Hepatic stellate cell (primary cell): ENCODE measurements at regions not wholly inside any gene's neighbourhood (a gene's known extent, or its start where the extent isn't known, plus 50 kb on each side); places are given as distances from the start of the nearest gene placed in this dataset.

ENCODE experiments used
- DNase-seq: peaks from one replicate; pipeline ENCODE4 v3.0.0; 2011; ENCODE audit warnings: low spot score

DNA sequence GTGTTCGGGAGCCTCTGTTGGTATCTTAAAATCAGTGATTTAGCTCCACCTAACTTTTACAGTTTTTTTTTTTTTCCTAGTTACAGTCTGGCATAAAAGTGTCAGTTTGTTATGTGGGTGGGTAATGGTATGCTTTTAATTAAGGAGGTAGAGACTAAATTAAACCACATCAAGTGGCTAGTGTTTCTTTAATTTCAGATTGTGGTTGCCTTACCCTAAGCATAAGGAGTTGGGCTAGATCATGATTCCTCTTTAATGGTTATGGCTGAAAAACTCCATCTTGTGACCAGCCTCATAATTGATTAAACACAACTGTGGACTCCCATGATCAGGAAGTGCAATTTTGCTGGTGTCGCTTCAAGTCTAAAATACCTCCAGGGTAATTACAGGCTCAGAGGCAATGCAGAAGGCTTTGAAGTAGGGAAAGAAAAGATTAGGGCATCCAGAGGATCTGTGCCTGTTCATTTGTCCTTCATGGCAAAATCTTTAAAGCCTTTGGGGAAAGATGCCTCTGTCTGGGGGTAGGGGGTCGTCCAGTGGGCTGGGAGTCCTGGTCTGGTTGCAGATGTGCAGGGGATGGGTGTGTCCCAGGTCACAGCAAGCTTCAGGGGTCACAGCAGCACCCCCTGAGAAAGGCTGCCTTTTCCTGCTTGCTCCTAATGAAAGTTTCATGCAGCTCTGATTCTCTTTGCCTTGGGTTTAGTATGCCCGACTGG lies 579.2 kb downstream of the BCL11A start:
- DNase-seq, result no peak

DNA sequence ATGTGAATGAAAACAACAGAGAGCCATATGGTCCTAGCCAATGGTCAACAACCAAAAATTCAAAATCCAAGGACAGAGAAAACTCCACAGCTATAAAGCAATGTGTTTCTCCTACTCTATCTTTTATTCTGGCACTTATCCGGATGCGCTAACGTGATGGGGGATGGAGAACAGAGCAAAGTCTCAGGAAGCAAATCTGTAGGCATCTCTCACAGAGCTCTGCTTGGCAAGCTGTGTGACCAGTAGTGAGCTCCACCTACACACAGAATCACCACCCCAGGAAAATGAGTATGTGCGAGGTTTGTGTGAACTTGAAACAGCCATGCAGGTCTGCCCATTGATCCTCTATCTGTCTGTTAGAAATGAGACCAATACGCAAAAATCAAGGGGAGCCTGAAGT lies 584.3 kb downstream of the BCL11A start:
- no peak for DNase-seq

DNA sequence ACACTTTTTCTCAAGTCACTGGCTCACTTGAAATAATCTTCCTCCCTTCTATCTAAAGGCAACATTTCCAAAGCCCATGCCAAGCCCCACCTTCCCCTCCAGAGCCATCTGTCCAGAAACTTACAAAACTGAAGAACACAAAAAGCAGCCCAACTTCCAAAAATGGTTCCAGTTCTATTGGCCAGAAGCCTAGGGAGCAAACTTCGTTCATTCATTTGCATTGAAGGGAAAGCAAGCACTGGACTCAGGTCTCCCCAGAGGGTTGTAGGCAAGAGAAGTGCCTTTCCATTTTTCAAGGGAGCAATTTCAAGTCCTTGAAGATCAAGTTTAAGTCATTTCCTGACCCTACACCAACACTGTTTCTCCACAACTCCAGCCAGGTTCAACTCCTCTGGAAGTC lies 585.0 kb downstream of the BCL11A start:
- no peak for DNase-seq

DNA sequence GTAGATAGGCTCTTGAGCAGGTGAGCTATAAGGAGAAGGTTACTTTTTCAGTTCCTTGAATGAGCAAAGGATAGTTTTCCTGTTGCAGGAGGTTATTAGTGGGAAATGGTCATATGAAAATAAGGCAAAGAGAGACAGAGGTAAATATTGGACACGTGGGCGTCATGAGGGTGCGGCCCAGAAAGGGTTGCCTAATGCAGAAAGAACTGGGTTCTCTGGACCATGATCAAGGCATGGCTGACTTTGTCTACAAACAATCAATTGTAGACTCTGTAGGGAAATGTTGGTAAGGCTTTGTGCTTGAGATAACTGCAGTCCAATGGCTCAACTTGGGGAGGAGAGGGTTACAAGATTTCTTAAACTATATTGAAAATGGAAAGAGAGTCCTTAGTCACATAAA lies 585.8 kb downstream of the BCL11A start:
- DNase-seq, result no peak

DNA sequence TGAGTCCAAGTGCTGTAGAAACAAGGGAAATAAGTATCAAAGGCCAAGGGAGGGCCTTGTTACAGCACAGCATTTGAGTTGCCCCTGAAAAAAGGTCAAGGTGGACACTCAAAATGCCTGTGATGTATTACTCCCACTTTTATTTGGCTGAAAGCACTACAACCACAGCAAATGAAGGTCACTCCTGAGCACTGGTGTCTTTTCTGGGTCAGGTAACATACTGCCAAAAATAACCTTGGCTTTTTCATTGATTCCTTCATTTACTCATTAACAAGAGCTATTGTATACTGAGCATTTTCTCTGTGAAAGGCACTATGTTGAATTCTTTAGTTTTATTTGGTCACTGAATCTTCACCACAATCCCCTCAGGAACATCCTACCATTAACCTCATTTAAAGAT lies 590.3 kb downstream of the BCL11A start:
- DNase-seq, result no peak

DNA sequence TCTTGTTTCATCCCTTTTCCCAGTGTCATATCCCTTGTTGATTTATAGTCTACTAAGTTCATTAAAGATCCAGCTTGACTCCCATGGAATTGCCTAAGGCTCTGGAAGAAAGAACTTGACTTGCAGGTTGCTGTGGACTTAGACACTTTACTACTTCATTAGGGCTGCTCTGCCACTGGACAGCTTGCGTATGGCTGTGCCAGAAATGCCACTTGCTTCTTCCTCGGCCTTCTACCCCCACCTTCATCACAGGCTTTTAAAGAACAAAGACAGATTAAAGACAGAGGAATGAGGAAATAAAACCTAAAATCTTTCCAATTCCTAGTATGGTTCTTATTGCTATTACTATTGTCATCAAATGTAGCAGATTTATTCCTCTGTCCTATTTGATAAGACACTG lies 591.7 kb downstream of the BCL11A start:
- no peak for DNase-seq

DNA sequence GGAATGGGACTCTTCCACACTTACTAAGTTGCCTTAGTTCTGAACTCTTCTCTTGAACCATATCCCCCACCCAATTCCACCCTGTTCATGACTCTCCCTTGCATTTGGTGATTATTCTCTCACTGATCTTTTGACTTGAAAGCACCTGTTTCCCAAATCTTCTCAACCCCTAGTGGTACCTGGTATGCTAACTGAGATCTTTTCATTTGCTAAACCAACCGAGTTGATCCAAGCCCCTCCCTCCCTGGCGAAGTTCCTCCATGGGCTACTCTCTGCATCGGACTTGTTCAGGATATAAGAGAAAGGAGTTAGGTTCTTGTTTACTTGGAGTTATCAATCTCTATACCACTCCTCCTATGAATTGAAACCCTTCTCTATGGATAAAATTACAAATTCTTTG lies 593.5 kb downstream of the BCL11A start:
- no peak for DNase-seq

DNA sequence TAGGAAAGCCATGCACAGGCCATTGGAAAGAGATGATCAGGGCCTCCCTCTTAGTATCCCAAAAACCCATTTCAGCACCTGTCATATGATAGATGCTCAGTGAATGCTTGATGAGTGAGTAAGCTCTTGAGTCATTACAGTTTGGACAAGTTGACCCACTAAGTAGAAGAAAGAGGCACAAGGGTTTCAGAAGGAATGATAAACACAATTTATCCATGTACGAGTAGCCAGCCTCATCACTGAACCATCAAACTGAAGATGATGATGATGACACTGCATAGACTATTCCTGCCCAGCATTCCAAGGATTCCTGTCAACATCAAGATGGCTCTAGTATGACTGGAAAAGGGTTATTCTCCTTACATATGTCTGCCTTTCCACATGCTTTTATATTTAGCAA lies 596.0 kb downstream of the BCL11A start:
- no peak for DNase-seq

DNA sequence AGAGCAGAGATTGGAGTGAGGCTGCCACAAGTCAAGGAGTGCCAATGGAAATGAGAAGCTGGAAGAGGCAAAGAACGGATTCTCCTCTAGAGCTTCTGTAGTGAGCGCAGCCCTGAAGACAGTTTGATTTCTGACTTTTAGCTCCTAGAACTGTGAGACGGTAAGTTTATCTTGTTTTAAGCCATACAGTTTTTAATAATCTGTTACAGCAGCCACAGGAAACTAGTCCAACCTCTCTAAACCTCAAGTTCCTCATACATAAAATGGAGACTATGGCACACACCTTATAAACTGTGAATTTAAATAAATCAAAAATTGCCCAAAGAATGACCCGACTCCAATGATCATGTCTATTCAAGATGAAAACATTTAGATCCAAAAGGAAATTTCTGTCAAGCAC lies 596.5 kb downstream of the BCL11A start:
- DNase-seq, result no peak

DNA sequence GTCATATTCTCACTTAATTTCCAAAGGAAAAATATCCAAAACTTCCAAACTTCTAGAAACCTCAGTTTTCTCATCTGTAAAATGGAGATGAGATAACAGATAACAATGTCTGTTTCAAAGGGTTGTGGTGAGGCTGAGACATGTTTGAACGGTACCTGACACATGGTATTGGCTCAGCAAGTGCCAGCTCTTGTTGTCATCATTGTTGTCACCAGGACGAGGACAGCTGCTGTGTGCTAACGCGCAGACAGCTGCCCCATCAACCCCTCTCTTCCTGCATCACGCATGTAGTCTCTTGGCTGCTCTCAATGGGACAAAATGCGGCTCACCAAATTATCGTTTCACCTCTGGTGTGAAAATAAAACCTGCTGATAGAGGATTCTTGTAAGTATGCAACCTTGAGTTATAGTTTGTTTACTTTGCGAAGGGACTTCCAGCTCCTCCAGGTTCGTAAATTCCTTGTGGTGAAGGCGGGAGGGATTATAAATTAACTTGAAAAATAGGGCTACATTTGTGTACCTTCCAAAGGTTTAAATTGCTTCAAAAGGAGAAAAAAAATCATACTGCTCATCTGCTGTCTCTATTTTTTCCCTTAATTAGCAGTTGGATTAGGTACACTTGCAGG lies 605.4 kb downstream of the BCL11A start:
- no peak for DNase-seq

DNA sequence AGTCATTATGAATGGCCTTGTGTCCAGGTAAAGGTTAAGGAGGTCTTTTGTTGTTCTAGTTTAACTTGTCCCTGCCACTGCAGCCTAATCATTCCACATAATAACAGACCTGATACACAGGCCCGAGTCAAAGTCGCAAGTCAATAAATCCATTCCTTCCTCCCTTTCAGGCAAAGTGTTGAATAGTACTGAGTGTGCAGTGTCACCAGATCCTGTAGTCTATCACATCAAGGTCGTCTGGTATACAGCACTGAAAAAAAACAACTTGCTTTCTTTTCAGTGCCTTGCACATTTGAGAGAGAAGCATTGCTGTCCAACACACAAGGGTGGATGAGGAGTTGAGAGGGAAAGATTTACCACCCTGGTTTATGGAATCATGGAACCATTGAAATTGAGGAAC lies 606.2 kb downstream of the BCL11A start:
- DNase-seq, result no peak

DNA sequence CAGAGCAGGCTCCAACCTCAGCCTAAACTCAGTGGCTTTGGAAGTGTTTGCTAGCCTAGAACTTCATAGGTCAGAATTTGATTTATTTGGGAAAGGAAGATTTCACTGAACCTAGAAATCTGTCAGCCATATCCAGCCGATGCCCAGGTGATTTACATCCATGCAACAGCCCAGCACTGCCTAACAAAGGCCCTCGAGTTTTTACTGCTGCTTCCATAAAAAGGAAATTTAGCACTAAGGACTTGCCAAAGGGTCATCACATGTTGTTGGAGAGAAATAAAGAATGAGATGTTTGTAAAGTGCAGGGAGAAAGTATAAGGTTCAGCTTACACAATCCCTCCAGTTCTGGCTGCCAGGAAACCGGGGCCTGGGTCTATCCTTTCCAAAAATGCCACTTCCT lies 614.2 kb downstream of the BCL11A start:
- DNase-seq, result no peak

DNA sequence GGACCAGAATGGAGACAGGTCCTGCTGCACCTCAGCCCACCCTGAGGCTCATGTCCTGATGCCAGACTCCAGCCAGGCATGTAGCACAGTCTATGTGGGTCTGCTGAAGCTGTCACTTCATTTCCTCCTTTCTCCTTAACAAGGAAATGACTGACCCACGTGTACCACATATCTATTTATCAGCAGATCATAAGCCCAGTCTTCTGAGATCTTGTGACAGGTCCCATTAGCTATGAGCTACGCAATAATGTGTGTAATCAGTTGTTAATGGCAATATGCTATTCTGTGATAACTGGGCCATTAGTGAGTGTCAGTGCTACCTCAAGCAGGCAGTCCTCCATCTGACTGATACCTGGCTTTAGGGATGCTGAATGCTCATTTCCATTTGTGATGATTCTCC lies 615.3 kb downstream of the BCL11A start:
- DNase-seq, result no peak

DNA sequence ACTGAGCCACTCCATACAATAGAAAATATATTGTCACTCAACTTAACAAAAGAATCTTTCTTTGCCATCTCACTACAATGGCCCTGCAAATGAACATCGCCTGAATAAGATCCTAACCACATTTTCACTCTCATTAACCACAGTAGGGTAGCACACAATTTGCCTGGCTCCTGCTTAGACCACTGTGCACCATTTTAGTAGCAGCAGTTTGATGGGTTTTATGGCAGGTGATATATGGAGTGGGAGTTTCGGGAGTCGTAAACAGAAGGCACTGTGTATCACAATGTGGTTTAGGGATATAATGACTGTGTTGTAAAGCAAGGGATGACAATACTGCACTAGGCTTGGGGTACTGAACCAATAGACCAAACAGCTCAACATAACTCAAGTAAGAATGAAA lies 617.4 kb downstream of the BCL11A start:
- DNase-seq, result no peak

DNA sequence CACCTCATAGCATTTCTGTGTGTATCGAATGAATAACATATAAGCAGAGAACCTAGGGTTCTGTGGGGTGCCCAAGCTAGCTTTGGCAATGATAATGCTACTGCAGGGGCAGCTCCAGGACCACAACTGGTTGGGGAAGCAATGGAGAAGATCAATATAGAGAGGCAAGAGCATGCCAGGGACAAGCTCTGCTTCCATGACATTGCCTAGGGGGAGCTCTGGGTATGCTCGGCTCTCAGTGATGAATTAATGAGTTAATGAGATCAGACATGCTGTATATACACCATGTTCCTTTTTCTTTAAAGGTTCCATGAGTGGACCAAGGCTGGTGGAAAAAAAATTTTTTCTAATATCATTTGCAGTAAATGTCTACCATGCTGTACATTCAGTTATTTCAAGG lies 618.4 kb downstream of the BCL11A start:
- DNase-seq, result no peak

DNA sequence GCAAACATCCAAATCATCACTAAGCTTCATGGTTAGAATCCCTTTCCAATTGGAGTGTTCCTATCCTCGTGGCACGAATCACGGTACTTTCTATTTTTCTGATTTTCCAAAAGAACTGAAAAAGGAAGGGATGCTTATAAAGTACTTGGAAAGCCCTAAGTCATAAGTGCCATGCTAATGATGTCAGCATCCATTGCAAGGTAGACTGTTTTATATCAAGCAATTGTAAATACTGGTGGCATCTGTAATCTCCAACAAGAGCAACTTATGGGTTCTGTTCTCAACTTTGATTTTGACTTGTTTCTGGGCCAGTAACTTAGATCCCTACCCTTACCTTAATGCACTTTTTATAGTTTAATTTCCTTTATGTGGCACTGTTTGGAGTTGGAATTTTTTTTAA lies 619.5 kb downstream of the BCL11A start:
- DNase-seq, result no peak

DNA sequence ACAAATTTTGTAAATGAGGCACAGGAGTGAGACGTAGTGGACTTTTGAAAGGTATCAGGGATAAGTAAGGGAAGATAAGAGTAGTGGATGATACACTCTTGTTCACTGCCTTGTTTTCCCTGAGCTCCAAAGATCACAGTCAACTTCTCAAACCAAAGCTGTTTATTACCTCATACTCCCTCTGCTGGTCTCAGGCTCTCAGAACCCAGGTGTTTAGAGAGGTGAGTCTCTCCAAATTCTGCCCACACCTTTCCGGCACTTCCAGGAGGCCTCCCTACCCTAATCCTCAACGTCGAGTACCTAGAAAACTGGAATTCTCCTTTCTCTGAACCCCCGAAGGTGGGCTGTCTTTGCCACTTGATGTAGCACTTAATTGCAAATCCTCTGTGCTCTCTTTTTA lies 621.1 kb downstream of the BCL11A start:
- DNase-seq, result no peak

DNA sequence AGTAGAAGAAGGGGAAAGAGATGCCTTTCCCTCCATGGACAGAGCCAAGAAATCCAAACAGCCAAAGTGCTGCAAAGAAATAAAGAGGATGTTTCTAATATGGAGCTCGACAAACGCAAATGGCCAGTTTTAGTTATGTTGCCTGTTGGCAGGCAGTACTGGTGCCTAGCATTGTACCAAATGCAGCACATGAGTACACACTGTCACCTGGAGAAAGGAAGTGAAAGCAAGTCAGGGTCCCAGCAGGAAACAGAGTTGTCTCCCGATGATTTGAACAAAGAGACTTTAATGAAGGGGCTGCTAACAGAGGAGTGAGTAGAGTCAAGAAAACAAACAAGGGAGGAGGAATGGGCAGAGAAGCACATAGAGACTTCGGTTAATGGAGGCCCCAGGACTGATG lies 623.0 kb downstream of the BCL11A start:
- DNase-seq, result no peak

DNA sequence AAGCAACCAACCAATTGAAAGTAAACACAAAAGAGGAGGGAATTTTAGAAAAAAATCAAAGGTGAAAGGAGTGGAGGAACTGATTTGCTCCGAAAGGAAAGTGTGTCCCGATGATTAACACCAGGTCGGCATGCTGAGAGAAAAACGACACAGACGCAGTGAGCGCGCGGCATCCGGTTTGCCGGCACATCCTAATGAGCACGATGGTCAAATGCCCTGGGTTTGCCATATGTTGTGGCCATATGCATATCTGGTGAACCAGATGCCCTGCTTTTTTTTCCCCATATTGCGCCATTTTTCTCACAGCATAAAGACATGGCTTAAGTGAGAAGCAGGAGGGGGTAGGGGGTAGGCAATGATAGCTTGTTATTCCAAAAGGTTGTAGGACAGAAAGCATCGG lies 626.7 kb downstream of the BCL11A start:
- DNase-seq, result no peak

DNA sequence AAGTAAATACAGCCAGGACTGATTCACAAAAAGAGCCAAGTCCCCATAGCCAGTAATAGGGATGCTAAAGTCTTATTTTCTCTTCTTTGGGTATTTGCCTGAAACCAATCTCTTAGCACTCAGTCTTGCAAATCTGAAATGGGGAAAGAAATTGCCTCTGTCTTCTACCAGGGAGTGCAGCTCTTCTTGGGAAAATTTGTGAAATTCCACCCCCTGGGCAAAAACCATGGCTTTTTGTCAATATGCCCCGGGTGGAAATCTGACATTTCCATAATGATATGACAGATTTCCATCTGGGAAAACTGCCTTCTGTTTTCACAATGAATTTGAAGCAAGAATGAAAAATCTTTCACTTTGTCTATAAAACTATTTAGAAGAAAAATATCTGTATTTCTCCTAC lies 628.1 kb downstream of the BCL11A start:
- DNase-seq, result no peak

DNA sequence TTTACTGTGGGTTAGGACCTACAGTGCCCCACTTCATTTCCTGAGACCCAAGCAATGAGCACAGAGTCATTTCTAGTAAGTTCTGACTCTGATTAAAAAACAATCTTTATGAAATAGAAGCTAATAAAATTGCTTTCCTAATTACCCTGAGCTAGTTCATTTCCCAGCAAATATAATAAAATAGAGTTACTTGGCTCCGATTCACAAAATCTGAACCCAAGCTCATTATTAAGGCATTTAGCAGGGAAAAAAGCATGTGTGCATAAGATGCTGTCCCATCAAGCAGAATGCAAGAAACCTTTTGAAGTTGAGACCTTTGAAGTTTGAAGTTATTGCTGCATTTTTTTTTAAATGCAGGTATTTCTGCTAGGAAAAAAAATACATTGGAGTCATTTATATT lies 629.1 kb downstream of the BCL11A start:
- no peak for DNase-seq

DNA sequence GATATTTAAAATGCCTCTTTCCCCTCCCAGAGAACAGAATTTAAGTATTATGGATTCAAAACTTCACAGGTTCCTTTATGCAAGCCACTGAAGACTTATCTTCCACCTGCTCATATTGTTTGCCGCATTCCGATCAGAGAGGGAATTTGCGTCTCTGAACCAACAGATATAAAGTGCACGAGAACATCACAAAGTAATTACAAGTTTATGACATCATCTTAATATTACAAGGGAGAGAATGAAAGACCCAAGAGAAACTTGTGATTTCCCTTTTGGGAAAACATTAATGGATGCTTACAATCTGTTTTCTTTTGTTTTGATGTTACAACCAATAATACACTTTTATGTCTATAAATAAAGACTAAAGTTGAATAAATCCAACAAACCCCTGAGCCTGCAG lies 631.0 kb downstream of the BCL11A start:
- DNase-seq, result no peak

DNA sequence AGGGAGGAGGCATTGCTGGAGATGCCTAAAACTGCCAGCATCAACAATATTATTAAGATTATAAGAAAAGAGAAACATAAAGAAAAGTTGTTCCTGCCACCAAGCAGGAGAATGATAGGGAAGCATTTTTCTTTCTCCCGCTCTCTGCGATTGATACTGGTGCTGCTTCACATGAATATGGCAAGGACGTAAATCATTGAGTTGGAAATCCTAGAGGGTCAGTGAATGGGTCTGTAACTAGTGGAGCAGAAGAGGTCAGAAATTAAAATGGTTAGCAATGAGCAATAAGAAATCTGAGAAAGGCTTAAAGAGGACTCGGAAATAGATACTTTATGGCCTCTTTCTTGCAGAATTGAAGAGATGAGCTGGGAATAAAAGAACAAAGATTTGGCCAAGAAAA lies 631.7 kb downstream of the BCL11A start:
- no peak for DNase-seq

DNA sequence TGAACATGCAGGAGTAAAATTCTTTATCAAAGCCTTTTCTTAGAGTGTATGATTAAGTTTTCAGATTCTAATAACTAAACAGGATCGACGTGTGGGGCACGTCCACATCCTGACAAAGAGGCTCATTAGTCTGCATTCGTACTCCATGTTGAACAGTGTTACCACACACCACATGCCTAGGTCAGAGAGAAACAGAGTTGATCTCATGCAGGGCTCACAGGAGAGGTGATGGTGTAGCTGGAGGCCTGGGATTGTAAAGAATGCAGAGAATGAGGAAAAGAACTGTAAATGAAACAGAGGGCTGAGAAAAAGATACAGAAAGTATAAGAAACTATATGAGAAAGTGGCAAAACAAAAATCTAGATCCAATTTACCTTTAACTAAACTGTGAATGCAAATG lies 632.5 kb downstream of the BCL11A start:
- no peak for DNase-seq
